HG03045 (cell line): ENCODE measurements at regions not wholly inside any gene's neighbourhood (a gene's known extent, or its start where the extent isn't known, plus 50 kb on each side); places are given as distances from the start of the nearest gene placed in this dataset.

ENCODE experiments used
- ATAC-seq: cut with Tn5 transposase; IDR thresholded peaks from one replicate; pipeline ENCODE4 v1.9.1; 2021; ENCODE audit warnings: mild to moderate bottlenecking, moderate library complexity; ENCODE audit not compliant: unreplicated experiment

- ATAC-seq, result no peak
These were observed 239.4 kb upstream of the LRIG1 start for GRCh38 chr3:66740260-66740659.

- ATAC-seq, result no peak
These were observed 243.7 kb upstream of the LRIG1 start for GRCh38 chr3:66744521-66744920.

GRCh38 chr3:66744986-66745385 lies 244.2 kb upstream of the LRIG1 start:
- no peak for ATAC-seq

- no peak for ATAC-seq
These were observed 246.4 kb upstream of the LRIG1 start for GRCh38 chr3:66747261-66747660.

DNA sequence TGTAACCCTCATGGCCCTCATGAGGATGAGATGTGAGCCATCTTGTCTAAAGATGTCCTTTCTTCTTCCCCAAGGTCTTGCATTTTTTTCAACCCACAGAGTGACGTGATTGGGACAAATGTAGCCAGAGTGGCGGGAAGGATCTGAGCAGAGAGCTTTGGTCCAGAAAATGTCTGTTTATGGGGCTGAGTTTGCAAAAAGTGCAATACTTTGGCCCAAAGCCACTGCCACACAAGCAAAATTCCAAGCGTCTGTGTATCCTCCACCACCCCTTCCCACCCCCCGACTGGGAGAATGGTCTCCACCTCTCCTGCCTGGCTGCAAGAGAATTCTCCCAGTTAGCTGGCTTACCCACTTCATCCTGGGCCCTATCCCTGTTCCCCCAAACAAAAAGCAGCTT lies 246.9 kb upstream of the LRIG1 start:
- ATAC-seq, result no peak

GRCh38 chr3:66748175-66748876 lies 247.5 kb upstream of the LRIG1 start:
- no peak for ATAC-seq

DNA sequence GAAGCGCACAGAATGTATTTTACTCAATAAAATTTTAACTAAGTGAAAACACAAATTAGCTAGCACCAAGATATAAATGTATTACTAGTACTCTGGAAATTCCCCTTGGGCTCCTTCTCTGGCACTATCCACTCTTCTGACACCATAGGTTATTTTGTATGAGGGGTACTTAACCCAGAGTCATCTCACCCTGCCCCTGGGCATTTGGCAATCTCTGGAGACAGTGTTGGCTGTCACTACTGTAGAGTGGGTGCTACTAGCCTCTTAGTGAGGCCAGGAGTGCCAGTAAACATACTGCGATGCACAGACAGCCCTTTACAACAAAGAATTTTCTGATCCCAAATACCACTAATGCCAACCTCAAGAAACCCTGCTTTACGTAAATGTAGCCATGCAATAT lies 246.3 kb upstream of the KBTBD8 start:
- no peak for ATAC-seq

DNA sequence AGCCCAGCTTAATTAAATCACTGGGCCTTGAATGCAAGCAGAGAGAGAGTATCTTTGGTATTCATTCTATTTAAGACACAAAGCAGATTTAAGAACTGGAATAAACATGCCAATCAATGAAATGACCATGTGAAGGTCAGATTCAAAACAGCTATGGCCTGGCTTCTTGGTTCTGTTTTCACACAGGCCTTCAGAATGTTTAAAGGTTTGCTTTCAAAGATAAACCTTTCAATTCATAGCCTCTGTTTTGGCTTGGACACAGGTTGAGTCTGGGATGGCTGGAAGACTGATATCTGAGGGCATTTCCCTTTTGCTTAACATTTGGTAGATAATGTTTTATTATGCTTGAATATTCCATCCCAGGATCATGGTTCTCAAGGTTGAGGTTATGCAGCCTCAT lies 244.4 kb upstream of the KBTBD8 start:
- ATAC-seq, result no peak

DNA sequence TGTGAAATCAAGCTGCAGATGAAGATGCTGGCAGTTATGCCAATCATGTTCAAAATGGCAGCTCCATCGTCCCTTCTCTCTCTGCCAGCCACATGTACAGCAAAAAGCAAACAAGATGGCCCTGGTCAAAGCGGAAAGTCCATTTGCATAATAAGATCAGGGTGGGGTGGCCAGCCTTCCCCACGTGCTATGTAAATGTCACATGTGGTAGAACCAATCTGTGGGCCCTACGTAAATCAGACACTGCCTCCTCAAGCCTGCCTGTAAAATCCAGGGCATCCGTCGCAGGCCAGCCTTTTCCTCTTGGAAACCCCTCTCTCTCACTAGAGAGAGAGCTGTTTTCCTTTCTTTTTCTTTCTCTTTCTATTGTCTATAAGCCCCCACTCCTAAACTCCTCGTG lies 243.5 kb upstream of the KBTBD8 start:
- ATAC-seq, result no peak

GRCh38 chr3:66755924-66756323 lies 242.2 kb upstream of the KBTBD8 start:
- ATAC-seq, result no peak

- no peak for ATAC-seq
These were observed 241.6 kb upstream of the KBTBD8 start for GRCh38 chr3:66756468-66757036.

GRCh38 chr3:66761093-66761780 lies 236.9 kb upstream of the KBTBD8 start:
- ATAC-seq, result no peak

GRCh38 chr3:66762916-66763693 lies 235.0 kb upstream of the KBTBD8 start:
- no peak for ATAC-seq

GRCh38 chr3:66778107-66778506 lies 220.0 kb upstream of the KBTBD8 start:
- no peak for ATAC-seq

DNA sequence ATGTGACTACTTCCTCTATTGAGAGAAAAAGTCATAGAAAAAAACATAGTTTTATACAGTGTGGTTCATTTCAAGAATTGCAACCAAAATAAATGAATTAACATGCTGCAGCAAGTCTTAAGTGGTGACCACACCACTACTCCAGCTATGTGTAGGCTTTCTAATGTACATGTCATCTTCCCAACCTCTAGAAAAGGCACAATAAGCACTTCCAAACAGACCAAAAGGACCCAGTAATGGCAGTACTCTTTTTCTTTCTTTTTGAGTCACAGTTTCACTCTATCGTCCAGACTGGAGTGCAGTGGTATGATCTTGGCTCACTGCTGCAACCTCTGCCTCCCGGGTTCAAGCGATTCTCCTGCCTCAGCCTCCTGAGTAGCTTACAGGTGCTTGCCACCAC lies 219.3 kb upstream of the KBTBD8 start:
- ATAC-seq, result no peak

- no peak for ATAC-seq
These were observed 212.8 kb upstream of the KBTBD8 start for GRCh38 chr3:66785191-66785909.

- no peak for ATAC-seq
These were observed 208.4 kb upstream of the KBTBD8 start for GRCh38 chr3:66789580-66790237.

- no peak for ATAC-seq
These were observed 206.0 kb upstream of the KBTBD8 start for GRCh38 chr3:66792086-66792485.

DNA sequence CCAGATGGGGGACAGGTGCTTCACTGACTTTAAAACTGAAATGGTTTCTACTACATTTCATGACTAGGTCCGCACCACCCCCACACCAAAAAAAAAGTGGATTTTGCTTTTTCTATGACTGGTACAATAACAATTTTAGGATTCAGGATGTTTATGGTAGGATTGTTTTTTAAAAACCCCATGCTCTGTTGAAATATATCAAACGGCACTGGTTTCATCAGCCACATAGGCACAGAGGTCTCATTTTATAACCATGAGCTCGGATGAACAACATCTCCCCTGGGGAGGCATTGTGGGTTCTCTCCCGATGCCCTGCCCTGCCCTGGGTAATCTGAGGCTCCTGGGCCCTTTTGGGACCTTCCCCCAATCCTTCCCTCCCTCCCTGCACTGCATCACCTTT lies 202.7 kb upstream of the KBTBD8 start:
- ATAC-seq, result no peak

DNA sequence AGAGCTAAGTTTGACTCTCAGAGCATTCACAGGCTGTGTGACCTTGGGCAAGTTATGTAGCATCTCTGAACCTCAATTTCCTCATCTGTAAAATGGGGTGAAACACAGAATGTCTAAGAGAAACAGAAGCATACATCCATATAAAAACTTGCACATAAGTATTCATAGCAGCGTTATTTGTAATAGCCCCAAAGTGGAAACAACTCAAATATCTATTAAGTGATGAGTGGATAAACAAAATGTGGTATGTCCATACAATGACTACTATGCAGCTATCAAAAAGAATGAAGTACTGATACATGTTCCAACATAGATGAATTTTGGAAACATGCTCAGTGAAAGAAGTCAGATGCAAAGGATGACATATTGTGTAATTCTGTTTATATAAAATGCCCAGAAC lies 201.8 kb upstream of the KBTBD8 start:
- no peak for ATAC-seq
